Right hindlimb (tissue), 1 donor: ENCODE measurements at regions not wholly inside any gene's neighbourhood (a gene's known extent, or its start where the extent isn't known, plus 50 kb on each side); places are given as distances from the start of the nearest gene placed in this dataset.
"Not testable (repeated sequence)": the region's sequence is repeated elsewhere in the genome, so short reads cannot be mapped to it uniquely, and the experiment has no call there.

Experiments used
- DNase-seq: peaks from one replicate; pipeline ENCODE4 v3.0.0-alpha.2; 2018

GRCh38 chr2:87360927-87361326 is 339.3 kb upstream of the PLGLB1 start:
- DNase-seq: not testable (repeated sequence)

- DNase-seq: not testable (repeated sequence)
These were observed 340.2 kb upstream of the PLGLB1 start for GRCh38 chr2:87361805-87362204.

- DNase-seq: not testable (repeated sequence)
These were observed 342.7 kb upstream of the PLGLB1 start for GRCh38 chr2:87364379-87364778.

GRCh38 chr2:87365038-87365437 is 343.4 kb upstream of the PLGLB1 start:
- DNase-seq: not testable (repeated sequence)

- DNase-seq: not testable (repeated sequence)
These were observed 361.8 kb upstream of the PLGLB2 start for GRCh38 chr2:87386063-87386560.

- DNase-seq: not testable (repeated sequence)
These were observed 352.1 kb upstream of the PLGLB2 start for GRCh38 chr2:87395784-87396183.

- DNase-seq: not testable (repeated sequence)
These were observed 351.2 kb upstream of the PLGLB2 start for GRCh38 chr2:87396551-87397265.

- not testable (repeated sequence) for DNase-seq
These were observed 350.4 kb upstream of the PLGLB2 start for GRCh38 chr2:87397276-87398065.

GRCh38 chr2:87398567-87399305 is 349.2 kb upstream of the PLGLB2 start:
- DNase-seq: not testable (repeated sequence)

- no peak for DNase-seq
These were observed 346.1 kb upstream of the PLGLB2 start for GRCh38 chr2:87401726-87402345.

- DNase-seq: no peak
These were observed 344.1 kb upstream of the PLGLB2 start for GRCh38 chr2:87403893-87404175.

GRCh38 chr2:87404411-87405255 is 343.3 kb upstream of the PLGLB2 start:
- DNase-seq: not testable (repeated sequence)

GRCh38 chr2:87405531-87406216 is 342.2 kb upstream of the PLGLB2 start:
- DNase-seq: not testable (repeated sequence)

GRCh38 chr2:87406406-87407175 is 341.3 kb upstream of the PLGLB2 start:
- not testable (repeated sequence) for DNase-seq

GRCh38 chr2:87409601-87410000 is 338.3 kb upstream of the PLGLB2 start:
- not testable (repeated sequence) for DNase-seq

GRCh38 chr2:87410371-87410770 is 337.5 kb upstream of the PLGLB2 start:
- not testable (repeated sequence) for DNase-seq

- not testable (repeated sequence) for DNase-seq
These were observed 335.7 kb upstream of the PLGLB2 start for GRCh38 chr2:87412036-87412820.

- DNase-seq: not testable (repeated sequence)
These were observed 333.6 kb upstream of the PLGLB2 start for GRCh38 chr2:87414331-87414730.

- DNase-seq: not testable (repeated sequence)
These were observed 332.9 kb upstream of the PLGLB2 start for GRCh38 chr2:87414795-87415570.
